Activated T-cell treated with anti-CD3 and anti-CD28 coated beads, Interleukin-2, amount 50 U/mL, for 48 hours (primary cell): ENCODE measurements at regions not wholly inside any gene's neighbourhood (a gene's known extent, or its start where the extent isn't known, plus 50 kb on each side); places are given as distances from the start of the nearest gene placed in this dataset.
"Not testable (repeated sequence)": the region's sequence is repeated elsewhere in the genome, so short reads cannot be mapped to it uniquely, and the experiment has no call there.

Experiments
- DNase-seq, 2 experiments: peaks; one replicate each; pipeline ENCODE4 v3.0.0-alpha.2; 2020

DNA sequence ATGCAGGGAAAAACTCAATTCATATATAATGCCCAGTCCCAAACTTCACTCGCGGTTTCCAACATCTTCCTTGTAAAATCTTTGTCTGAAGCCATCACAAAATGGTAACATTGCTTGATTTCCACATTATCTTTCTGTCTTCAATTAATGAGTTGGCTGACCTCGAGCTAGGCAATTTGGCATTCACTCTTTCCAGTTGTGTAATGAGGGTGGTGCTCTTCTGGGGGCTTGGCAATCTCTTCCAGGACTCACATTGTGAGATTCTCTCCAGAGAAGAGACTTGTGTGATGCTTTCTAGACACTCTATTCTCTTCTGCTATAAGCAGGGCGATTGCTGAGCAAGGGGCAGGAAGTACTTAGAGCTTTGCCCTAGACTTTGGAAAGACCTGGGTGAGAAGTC, 179.5 kb downstream of the JCAD start:
- DNase-seq = no peak

DNA sequence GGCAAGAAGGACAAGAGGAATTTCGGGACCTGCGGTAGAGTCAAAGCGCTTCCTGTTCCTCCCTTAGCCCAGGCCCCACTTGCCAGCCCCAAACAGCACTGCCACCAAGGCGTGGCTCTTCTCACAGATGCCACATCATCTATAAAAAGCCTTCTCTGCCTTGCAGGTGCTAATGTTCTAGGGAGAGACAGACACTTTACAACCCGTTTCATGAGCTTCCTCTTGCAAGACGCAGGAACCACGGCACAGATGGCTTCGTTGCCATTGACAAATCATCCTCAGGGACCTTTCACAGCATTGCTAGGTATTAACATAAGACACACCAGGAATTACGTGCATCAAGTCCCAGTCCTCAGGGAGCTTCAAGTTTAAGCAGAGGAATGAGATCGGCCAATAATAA, 180.9 kb downstream of the JCAD start:
- DNase-seq = no peak

DNA sequence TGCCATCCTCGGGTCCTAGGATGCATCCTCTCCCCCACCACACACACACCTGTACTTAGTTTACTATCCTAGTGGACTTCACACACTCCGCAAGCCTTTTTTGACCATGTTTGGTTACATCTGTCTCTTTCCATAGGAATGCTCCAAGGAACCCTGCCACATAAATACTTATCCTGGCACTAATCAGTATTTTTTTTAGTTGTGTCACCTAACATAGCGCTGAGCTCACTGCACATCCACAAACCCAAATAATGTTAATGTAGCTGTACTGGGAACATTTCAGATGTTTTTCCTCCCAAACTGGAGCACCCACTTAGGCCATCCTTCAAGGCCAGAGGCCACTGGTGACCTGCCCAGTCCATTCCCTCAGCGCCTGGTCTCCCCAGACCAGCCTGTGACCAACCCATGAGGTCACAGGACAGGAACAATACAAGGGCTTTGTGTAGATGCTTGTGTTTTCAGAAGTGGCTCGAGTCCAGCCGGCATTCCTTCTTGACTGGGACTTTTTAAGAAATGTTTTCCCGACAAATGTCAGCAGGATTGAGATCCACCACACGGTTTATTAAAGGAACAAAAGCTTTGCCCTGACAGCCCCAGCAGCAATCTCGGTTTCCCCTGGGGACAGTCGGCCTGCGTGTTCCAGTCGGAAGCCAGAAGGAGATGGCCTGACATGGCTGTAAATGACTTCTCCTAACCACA, 181.4 kb downstream of the JCAD start:
- DNase-seq = no peak

DNA sequence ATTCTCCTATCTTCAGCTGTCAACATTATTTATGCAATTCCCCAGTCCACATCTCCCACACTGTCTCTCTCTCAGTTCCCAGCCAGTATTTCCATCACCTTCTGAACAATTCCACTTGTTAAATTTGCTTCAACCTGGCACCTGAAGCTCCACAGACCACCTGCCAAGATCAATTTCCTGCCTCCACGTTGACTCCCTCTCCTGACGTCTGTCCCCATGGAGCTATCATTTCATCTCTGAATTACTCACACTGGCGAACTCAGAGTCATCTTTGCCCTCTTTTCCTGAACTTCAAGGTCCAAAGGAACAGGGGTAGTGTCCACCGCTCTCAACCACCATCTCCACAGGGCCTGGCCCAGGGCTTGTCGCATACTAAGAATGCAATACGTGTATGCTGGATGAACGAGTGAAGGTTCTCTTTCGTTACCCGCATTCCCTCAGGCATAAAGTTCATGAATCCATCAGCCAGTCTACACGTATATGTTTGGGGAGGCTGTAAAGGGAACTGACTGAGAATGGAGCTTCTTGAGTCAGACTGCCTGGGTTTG, 183.3 kb downstream of the JCAD start:
- no peak for DNase-seq

DNA sequence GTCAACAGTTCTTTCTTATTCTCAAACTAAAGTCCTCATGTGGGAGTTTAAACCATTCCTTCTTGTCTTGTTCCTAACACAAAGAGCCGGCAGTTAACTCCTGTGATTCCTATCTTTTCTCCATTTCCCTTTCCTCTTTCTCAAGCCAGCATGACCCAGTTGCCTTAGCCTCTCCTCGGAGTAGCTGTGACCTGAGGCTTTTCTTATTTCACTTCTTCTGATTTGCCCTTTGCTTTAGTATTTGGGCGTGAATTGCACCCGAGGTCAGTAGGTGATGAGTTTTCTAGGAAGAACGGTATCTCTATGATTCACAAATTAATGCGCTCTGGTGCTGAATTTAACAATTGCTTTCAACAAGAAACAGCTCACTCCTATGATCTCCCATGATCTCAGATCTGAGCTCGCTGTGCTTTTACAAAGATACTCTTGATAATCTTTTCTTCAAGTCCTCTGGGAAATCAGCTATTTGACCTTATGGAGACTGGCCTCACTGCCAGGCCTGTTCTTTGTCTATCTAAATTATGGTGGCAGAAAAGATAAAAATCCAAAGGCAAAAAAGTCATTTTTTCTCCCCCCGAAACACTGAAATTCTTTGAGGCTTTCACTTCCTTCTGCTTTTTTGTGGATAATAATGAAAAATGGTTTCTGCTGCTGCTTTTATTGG, 184.6 kb downstream of the JCAD start:
- no peak for DNase-seq

DNA sequence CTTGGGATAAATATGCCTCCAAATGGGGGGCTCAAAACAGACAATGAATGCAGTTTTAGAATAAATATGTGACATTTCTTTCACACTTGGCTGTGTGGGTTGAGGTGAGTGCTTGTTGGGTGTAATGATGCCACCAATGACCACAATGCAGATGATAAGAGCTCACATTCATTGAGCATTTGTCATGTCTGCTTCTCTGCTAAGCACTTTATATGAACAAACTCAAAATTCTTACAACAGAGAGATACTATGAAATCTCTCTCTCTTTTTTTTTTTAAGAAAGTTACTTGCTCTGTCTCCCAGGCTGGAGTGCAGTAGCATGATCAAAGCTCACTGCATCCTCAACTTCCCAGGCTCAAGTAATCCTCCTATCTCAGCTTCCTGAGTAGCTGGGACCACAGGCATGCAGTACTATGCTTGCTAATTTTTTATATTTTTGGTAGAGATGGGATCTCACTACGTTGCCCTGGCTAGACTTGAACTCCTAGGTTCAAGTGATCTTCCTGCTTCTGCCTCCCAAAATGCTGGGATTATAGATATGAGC, 185.4 kb downstream of the JCAD start:
- DNase-seq = no peak

DNA sequence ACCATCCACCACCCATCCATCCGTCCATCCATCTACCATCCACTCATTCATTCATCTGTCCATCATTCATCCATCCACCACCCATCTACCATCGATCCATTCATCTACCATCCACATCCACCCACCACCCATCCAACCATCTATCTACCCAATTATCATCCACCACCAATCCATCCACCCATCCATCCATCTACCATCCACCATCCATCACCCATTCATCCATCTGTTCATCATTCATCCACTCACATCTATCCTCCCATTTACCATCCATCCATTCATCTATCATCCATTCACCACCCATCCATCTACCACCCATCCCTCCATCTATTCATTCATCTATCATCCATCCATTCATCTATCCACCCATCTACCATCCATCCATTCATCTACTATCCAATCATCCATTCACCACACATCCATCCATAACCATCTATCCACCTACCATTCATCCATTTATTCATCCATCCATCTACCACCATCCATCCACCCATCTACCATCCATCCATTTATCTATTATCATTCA, 188.8 kb downstream of the JCAD start:
- DNase-seq = no peak

DNA sequence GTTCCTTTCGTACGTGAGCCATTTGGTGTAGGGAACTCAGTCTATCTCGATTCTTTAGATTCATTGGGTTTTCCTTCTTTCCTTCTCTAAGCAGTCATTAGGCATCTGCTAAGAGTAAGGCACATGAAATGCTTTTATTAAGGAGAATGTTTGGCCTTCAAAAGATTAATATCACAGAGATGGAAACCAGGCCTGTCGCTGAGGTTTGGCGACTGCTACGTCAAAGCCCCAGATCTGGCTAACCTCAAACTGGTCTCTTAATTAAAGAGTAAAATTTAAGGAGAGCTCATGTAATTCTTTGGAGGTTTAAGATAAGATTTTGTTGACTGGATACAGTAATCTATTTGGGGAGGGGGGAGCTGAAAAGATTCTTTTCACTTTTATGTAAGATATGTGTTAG, 189.8 kb downstream of the JCAD start:
- no peak for DNase-seq

DNA sequence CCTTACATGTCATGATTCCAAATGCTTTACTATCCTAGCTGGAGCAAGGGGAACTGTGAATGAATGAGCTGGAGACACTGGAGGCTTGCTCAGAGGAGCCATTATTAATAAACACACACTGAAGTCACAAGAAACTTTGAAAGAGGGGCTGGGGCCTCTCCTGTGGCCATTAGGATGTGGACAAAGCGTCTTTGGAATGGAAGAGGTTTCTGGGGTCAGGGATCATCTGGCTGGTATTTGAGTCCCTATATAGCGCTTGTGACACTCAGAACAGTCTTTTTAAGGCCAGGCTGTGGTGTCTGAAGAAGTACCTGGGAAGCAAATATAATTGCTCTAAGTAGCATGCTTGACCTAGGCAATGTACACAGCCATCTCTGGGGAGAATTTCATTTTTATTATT, 193.0 kb downstream of the JCAD start:
- DNase-seq = no peak

DNA sequence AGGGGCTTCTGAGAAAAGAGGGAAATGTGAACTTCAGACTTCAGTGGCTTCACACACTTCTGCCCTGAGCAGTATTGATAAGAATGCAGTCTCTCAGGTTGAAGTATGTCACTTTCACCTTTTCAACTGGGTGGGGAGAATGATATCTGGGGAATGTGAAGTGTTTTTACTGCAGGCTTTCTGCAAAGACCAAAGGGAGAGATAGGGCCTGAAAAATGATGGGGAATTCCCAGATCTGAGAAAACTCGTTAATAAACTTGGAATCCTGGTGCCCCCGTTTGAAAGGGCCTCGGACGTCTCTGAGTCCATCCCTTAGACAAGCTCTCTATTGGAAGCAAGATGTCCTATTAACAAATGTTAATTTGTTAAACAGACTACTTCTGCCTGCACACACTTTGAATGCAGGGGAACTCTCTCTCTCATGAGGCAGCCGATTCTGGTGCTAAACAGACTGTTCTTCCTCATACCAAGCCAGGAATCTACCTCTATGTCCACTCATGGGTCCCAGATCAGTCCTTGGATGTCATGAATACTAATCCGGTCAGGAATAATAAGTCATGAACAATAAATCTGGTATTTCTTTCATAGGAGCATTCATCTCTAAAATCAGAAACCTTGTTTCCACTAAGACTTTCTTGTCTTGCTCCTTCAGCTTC, 193.6 kb downstream of the JCAD start:
- no peak for DNase-seq

DNA sequence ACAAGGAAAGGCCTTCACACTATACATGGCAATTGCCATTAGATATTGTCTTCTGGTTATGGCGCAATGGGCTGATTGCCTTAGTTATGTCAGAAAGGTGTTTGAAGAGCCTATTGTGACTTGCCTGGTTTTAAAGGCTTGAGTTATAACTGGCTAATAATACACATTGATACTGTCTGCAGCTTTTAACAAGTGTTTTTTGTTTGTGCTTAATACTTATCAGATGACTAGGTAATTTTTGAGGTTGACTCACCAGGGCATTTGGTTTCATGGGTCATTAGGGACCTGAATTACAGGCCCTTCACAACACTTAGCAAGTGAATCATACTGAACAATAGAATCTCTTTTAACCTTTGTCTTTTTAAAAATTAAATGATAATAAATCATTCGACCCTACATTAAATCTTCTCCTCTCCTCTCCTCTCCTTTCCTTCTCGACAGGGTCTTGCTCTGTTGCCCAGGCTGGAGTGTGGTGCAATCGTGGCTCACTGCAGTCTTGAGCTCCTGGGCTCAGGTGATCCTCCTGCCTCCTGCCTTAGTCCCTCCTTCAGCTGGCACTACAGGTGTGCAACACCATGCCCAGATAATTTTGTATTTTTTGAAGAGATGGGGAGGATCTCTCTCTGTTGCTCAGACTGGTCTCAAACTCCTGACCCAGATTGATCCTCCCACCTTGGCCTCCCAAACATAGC, 196.3 kb downstream of the JCAD start:
- DNase-seq = no peak

DNA sequence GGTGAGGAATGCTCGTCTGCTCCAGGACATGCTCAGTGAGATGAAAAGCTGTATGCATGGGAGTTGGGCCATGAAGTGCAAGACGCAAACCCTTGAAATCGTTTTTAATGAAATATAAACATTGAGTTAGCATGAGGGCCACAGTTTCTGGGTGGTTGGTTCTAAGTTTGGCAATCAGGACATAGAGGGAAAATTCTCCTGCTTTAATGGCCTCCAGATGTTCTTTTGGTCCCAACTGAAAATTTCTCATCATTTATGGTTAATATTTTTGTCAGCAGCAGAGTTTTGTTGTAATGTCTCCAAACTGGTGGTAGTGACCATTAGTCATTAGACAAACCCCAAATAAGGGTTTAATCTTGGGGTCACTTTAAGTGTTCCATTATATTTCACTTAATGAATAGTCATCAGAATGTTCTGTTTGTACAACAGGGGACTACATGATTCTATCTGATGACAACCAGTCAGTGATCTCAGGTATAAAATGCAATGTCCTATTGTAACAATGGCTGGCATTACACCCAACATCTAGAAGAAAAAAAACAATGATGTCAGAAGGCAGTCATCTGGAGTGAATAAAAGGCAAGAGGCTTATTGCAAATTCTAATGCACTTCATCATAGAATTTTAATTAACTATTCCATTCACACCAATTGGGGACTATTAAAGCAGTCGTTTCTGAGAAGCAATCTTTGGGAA, 197.4 kb downstream of the JCAD start:
- no peak for DNase-seq

DNA sequence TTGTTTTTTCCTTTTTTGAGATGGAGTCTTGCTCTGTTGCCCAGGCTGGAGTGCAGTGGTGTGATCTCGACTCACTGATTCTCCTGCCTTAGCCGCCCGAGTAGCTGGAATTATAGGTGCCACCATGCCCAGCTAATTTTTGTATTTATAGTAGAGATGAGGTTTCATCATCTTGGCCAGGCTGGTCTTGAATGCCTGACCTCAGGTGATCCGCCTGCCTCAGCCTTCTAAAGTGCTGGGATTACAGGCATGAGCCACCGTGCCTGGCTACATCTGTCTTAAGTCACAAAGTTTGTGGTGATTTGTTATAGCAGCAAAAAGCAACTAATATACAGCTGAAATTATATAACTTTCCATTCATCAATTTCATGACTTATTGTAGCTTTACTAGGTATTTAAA, 198.2 kb downstream of the JCAD start:
- not testable (repeated sequence) for DNase-seq

DNA sequence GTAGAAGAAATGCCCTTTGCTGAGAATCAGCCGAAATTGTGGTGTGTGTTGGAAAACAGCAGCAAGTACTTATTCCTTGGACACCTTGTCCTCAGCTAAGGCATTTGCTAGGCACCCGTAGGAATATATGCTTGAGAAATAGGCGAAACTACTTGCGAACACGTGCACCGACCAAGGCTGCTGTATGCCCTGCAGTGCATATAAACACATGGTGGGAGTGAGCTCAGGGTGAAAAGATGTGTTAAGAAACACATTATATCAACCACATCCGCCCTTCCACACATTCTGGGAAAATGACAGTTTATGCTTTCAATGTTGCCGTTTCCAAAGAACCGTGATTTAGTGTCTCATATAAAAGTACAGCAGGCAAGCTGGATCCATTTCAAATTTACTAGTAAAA, 199.2 kb downstream of the JCAD start:
- DNase-seq = no peak

DNA sequence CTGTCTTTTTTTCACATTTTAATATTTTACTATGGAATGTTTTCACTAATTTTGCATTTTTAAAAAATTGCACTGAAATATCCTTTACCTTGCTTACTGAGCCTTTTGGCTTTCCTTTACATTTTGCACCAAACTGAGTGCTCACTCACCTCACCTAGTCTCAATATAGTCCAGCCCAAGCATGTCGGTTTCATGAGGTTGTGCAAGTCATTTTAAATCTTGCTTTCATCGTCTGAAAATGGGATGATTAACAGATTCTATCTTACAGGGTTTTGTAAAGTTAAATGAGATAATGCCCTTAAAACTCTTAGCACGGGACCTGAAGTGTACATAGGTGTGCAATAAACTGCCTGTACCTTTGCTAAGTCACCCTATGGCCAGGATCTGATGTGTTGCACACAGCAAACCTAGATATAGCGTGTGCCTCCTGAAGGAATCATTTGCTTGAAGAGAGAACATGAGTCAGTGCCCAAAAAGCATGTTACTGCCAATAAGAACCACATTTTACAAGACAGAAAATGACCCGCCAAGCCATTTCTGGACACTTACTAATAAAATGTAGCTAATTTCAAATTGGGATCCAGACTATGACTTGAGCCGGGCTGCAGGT, 199.8 kb downstream of the JCAD start:
- DNase-seq = no peak

DNA sequence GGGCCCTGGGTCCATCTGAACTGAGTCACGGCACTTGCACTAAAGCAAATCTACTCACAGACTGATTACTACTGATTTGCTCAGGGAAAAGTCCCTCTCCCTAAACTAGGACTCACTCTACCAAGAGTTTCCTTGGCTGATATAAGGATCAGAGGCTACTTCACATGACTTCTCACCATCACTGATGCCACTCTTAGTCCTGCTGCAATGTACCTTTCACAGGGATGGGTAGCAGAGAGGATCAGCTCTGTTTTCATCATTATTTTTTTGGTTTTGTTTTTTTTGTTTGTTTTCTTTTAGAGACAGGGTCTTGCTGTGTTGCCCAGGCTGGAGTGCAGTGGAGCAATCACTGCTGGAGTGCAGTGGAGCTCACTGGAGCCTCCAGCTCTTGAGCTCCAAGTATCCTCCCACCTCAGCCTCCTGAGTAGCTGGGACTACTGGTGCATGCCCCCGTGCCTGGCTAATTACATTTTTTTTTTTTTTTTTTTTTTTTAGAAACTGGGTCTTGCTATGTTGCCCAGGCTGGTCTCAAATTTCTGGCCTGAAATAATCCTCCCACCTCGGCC, 200.6 kb downstream of the JCAD start:
- DNase-seq = no peak

DNA sequence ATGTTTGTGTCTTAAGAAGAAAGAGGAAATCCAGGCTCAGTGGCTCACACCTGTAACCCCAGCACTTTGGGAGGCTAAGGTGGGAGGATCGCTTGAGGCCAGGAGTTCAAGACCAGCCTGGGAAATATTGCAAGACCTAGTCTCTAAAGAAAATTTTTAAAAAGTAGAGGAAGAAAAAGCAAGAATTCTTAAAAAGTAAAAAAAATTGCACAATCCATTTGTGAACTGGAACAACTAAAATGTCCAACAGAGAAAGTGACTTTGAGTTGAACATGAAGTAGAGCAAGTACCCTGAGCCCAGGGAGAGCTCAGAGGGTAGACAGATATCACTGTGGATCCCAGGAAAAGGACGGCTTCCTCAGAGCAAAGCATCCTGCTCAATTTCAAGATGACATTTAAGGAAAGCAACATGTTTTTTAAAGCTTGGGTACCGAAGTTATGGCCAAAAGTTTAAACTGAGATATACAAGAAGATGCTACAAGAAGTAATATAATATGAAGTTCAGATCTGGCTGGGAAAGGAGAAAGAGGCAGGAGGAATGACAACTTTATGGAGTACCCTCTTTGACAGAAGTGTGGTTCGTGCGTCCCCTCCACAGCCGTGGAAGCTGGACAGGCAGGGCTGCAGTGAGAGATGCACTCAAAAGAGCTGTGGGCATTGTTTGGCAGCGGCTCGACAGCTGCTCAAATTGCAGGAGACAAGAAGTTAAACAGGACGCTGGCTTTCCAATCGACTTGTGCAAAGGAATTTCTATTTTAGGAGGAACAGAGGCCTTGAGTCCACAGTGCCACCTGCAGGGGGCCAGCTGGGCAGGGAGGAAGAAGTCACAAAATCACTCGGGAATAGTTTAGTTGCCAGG, 201.3 kb downstream of the JCAD start:
- DNase-seq = no peak

DNA sequence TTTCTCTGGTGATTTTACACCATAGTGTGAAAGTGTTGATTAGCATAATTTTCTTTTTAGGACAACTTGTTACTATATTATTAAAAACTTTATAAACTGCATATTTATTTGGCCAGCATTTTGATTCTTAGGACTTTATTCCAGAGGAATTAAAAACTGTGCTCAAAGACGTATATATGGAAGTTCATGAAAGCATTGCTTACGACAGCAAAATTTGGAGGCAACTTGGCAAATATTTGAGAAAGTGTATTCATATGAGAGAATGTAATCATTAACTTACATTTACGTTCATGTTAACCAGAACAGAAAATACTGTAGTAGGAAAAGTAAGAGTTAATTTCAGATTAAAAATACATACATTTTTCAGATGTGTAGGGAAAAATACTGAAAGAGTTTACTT, 203.1 kb downstream of the JCAD start:
- no peak for DNase-seq

DNA sequence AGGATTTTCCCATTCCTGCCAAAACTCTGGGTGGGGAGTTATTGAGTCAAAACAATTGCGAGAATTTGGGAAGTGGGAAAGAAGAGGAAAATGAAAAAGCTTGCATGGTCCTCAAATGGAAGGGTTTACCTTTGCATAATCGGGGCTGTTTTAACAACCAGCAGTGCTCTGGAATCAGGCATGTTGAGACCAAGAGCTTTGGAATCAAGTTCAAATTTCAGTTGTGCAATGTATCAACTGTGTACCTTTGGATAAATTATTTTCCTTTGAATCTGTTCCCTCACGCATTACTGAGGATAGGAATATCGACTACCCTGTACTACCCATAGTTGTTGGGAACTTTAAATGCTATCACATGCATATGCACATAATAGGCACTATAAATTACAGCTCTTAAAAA, 205.5 kb downstream of the JCAD start:
- no peak for DNase-seq

DNA sequence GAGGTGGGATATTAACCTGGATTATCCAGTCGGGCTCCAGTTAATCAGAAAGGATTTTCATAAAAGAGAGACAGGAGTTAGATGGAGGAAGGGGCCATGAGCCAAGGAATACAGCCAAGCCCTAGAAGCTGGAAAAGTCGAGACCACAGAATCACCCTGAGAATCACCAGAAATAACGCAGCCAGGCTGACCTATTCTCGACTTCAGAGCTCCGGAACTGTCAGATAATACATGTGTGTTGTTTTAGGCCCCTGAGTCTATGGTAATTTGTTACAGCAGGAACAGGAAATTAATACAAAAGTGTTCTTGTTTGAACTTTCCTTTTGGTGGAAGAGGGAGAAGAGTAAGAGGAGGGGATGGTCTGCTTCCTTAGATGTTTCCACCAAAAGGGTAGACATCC, 208.1 kb downstream of the JCAD start:
- DNase-seq = no peak

DNA sequence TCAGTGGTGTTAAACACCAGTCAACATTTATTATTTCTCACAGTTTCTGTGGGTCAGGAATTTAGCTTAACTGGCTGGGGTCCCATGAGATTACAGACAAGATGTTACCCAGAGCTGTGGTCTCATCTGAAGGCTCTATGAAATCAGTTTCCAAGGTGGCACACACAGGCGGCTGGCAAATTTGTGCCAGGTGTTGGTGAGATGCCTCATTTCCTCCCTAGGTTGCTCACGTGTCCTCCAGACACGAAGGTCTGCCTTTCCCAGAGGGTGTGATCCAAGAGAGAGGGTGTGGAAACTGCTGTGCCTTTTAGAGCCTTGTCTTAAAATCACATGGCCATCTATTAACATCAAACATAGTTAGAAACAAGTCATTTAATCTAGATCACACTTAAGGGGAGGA, 209.0 kb downstream of the JCAD start:
- no peak for DNase-seq
